Activated T-cell treated with anti-CD3 and anti-CD28 coated beads, Interleukin-2, amount 50 U/mL, for 4 hours (primary cell): ENCODE measurements at regions not wholly inside any gene's neighbourhood (a gene's known extent, or its start where the extent isn't known, plus 50 kb on each side); places are given as distances from the start of the nearest gene placed in this dataset.
"Not testable (repeated sequence)": the region's sequence is repeated elsewhere in the genome, so short reads cannot be mapped to it uniquely, and the experiment has no call there.

ENCODE experiments used
- ATAC-seq, 2 donors: fragments of 200-7000 bp; cut with Tn5 transposase; one replicate each; pipeline ENCODE4 v1.10.0; 2021
- DNase-seq: peaks from one replicate; pipeline ENCODE4 v3.0.0-alpha.2; 2020
- H3K27me3 Mint-ChIP-seq: one replicate; pipeline ENCODE4 v1.8.0; 2021; ENCODE audit warnings: low read depth, mixed read lengths
- H3K36me3 Mint-ChIP-seq: one replicate; pipeline ENCODE4 v1.8.0; 2022; ENCODE audit warnings: mixed read lengths; ENCODE audit not compliant: insufficient read depth
- H3K4me1 Mint-ChIP-seq: one replicate; pipeline ENCODE4 v1.8.0; 2021; ENCODE audit warnings: low read depth, mixed read lengths
- H3K4me3 Mint-ChIP-seq: one replicate; pipeline ENCODE4 v1.8.0; 2021; ENCODE audit warnings: mild to moderate bottlenecking, moderate library complexity, mixed read lengths
- H3K9me3 Mint-ChIP-seq: one replicate; pipeline ENCODE4 v1.8.0; 2021; ENCODE audit warnings: mixed read lengths

DNA sequence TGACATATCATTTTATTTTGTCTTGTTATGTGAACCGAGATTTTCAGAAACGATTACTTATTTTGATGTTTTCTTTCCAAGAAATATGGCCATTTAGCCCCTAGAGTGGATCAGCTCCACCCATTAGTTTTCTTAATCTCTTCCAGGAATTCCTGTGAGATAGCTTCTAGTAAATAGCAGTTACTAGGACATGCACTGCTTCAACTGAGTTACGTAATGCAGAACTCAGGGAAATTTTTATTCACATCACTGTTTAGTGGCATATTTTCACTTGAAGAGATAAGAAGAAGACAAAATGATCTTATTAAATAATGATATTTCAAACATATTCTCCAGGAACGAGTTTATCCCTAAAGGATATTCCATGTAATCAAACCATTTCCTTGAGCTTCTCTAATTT is 573.5 kb upstream of the CNTNAP5 start:
- no peak for ATAC-seq
- no peak overlapping the region for H3K4me3 Mint-ChIP-seq
- no peaks in the 10 kb centered on the region for H3K36me3 Mint-ChIP-seq
- H3K27me3 Mint-ChIP-seq: no peaks in the 10 kb centered on the region
- H3K4me1 Mint-ChIP-seq: no peaks in the 10 kb centered on the region
- DNase-seq: no peak
- peaks cover 21% of the 10 kb centered on the region for H3K9me3 Mint-ChIP-seq

GRCh38 chr2:123453046-123453700 is 571.9 kb upstream of the CNTNAP5 start:
- DNase-seq (no peak), ATAC-seq (no peak)
- no peak overlapping the region for H3K4me3 Mint-ChIP-seq
- no peaks in the 10 kb centered on the region for H3K36me3 Mint-ChIP-seq
- H3K27me3 Mint-ChIP-seq: no peaks in the 10 kb centered on the region
- peaks cover 17% of the 10 kb centered on the region for H3K9me3 Mint-ChIP-seq
- H3K4me1 Mint-ChIP-seq: no peaks in the 10 kb centered on the region

DNA sequence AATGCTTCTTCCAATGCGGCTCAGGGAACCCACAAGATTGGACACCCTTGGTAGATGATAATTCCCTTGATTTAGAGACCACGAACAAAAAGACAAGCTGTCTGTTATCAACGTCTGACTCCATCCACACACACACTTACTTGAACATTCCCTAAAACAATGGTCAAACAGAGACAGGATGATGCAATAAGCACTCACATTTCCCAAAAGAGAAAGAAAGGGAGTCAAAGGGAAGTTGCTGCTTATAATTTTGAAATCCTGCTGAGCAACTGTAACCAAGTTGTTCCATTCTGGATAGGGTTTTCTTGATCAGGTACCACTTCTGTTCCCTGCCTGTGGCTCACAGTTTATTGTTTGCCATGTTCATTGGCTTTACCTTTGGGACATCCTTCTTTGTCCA is 571.3 kb upstream of the CNTNAP5 start:
- H3K9me3 Mint-ChIP-seq: peaks cover 17% of the 10 kb centered on the region
- no peak for DNase-seq

DNA sequence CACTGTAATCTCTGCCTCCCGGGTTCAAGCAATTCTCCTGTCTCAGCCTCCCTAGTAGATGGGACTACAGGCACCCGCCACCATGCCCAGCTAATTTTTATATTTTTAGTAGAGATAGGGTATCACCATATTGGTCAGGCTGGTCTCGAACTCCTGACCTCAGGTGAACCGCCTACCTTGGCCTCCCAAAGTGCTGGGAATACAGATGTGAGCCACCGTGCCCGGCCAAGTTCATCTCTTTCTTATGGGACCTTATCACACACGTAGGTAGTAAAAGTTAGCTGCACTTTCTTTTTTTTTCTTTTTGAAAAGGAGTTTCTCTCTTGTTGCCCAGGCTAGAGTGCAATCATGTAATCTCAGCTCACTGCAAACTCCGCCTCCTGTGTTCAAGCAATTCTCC is 569.9 kb upstream of the CNTNAP5 start:
- peaks cover 19% of the 10 kb centered on the region for H3K9me3 Mint-ChIP-seq
- not testable (repeated sequence) for DNase-seq, H3K36me3 Mint-ChIP-seq, ATAC-seq, H3K4me1 Mint-ChIP-seq, H3K4me3 Mint-ChIP-seq, H3K27me3 Mint-ChIP-seq

More for the DNA sequence above, 571.3 kb upstream of the CNTNAP5 start:
- H3K4me3 Mint-ChIP-seq: no peak overlapping the region
- H3K27me3 Mint-ChIP-seq: no peaks in the 10 kb centered on the region
- ATAC-seq: no peak
- no peaks in the 10 kb centered on the region for H3K36me3 Mint-ChIP-seq
- H3K4me1 Mint-ChIP-seq: no peaks in the 10 kb centered on the region

DNA sequence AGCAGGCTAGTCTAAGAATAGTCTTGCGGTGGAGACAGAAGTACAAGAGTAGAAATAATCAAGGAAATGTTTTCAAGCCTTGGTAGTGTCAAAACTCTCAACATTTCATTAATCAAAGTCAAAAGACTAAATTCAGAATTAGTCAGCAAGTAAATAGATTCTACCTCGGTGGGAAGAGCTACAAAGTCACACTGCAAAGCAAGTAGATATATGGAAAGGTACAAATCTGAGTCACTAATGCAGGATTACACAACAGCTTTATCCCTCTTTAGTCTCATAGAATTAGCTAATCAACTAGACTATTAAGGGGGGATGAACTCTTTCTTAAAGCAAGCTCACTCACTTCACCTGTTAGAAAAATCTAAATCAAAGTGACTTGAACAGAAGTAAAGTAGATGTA is 568.7 kb upstream of the CNTNAP5 start:
- DNase-seq (no peak), ATAC-seq (no peak)
- peaks cover 19% of the 10 kb centered on the region for H3K9me3 Mint-ChIP-seq
- H3K36me3 Mint-ChIP-seq: no peaks in the 10 kb centered on the region
- no peaks in the 10 kb centered on the region for H3K27me3 Mint-ChIP-seq
- no peaks in the 10 kb centered on the region for H3K4me1 Mint-ChIP-seq
- no peak overlapping the region for H3K4me3 Mint-ChIP-seq

DNA sequence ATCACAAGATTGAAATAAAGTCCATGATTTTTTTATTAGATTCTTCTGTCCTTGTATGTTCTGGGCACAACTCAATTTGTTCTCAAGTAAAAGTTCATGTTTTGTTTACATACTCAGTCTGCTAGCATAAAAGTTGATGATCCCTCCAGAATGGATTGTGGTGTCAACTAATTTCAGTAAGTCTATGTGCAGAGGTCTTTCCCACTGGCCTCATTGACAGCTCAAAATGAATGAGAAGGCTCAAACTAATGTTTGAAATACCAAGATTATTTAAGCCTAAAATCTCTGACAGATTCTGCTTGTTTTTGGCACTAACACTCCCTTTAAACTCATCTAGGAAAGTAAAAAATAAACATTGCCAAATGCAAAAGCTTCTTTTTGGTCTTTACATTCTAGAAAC is 561.2 kb upstream of the CNTNAP5 start:
- Mint-ChIP-seq H3K36me3 (no peaks in the 10 kb centered on the region), H3K4me1 (no peaks in the 10 kb centered on the region), H3K4me3 (no peak overlapping the region), H3K9me3 (peaks cover 22% of the 10 kb centered on the region), H3K27me3 (no peaks in the 10 kb centered on the region)
- ATAC-seq (no peak), DNase-seq (no peak)

GRCh38 chr2:123468071-123468470 is 557.0 kb upstream of the CNTNAP5 start:
- DNase-seq (no peak), ATAC-seq (no peak)
- Mint-ChIP-seq H3K4me3 (no peak overlapping the region), H3K9me3 (peaks cover 18% of the 10 kb centered on the region), H3K27me3 (no peaks in the 10 kb centered on the region), H3K4me1 (no peaks in the 10 kb centered on the region), H3K36me3 (no peaks in the 10 kb centered on the region)

GRCh38 chr2:123481406-123481805 is 543.7 kb upstream of the CNTNAP5 start:
- DNase-seq (no peak), ATAC-seq (no peak)
- Mint-ChIP-seq H3K4me3 (no peak overlapping the region), H3K27me3 (no peaks in the 10 kb centered on the region), H3K9me3 (peaks cover 14% of the 10 kb centered on the region), H3K36me3 (no peaks in the 10 kb centered on the region), H3K4me1 (no peaks in the 10 kb centered on the region)

- no peak for ATAC-seq
These were observed 540.0 kb upstream of the CNTNAP5 start for GRCh38 chr2:123485056-123485455.

GRCh38 chr2:123493687-123494086 is 531.4 kb upstream of the CNTNAP5 start:
- H3K27me3 Mint-ChIP-seq: no peaks in the 10 kb centered on the region
- ATAC-seq (no peak), DNase-seq (no peak)
- no peaks in the 10 kb centered on the region for H3K36me3 Mint-ChIP-seq
- no peaks in the 10 kb centered on the region for H3K4me1 Mint-ChIP-seq
- H3K4me3 Mint-ChIP-seq: no peak overlapping the region
- H3K9me3 Mint-ChIP-seq: peaks cover 3% of the 10 kb centered on the region

More at GRCh38 chr2:123485056-123485455, 540.0 kb upstream of the CNTNAP5 start:
- Mint-ChIP-seq H3K36me3 (no peaks in the 10 kb centered on the region), H3K4me1 (no peaks in the 10 kb centered on the region), H3K9me3 (peaks cover 17% of the 10 kb centered on the region), H3K4me3 (no peak overlapping the region), H3K27me3 (no peaks in the 10 kb centered on the region)
- DNase-seq: no peak

- H3K9me3 Mint-ChIP-seq: peaks cover 3% of the 10 kb centered on the region
- no peak for DNase-seq
- H3K4me1 Mint-ChIP-seq: no peaks in the 10 kb centered on the region
- no peak overlapping the region for H3K4me3 Mint-ChIP-seq
- ATAC-seq: no peak
- no peaks in the 10 kb centered on the region for H3K27me3 Mint-ChIP-seq
- no peaks in the 10 kb centered on the region for H3K36me3 Mint-ChIP-seq
These were observed 529.8 kb upstream of the CNTNAP5 start for GRCh38 chr2:123495241-123495640.

- ATAC-seq (no peak), DNase-seq (no peak)
- Mint-ChIP-seq H3K9me3 (peaks cover 3% of the 10 kb centered on the region), H3K4me3 (no peak overlapping the region), H3K36me3 (no peaks in the 10 kb centered on the region), H3K4me1 (no peaks in the 10 kb centered on the region), H3K27me3 (no peaks in the 10 kb centered on the region)
These were observed 524.7 kb upstream of the CNTNAP5 start for GRCh38 chr2:123500346-123500745.

DNA sequence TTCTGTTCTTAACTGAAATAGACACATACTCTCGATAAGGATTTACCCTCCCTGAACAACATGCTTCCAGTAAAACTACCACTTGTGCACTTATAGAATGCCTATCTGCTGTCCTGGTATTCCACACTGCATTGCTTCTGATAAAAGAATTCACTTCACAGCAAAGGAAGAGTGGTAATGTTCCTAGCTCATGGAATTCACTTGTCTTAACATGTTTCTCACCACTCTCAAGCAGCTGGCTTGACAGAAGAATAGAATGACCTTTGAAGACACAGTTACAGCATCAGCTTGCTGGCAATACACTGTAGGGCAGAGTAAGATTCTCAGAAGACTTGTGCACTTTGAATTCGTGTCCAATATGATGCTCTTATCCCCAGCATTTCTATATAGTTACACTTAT is 524.1 kb upstream of the CNTNAP5 start:
- ATAC-seq: no peak
- H3K4me1 Mint-ChIP-seq: no peaks in the 10 kb centered on the region
- no peak overlapping the region for H3K4me3 Mint-ChIP-seq
- no peak for DNase-seq
- peaks cover 3% of the 10 kb centered on the region for H3K9me3 Mint-ChIP-seq
- H3K36me3 Mint-ChIP-seq: no peaks in the 10 kb centered on the region
- H3K27me3 Mint-ChIP-seq: no peaks in the 10 kb centered on the region

DNA sequence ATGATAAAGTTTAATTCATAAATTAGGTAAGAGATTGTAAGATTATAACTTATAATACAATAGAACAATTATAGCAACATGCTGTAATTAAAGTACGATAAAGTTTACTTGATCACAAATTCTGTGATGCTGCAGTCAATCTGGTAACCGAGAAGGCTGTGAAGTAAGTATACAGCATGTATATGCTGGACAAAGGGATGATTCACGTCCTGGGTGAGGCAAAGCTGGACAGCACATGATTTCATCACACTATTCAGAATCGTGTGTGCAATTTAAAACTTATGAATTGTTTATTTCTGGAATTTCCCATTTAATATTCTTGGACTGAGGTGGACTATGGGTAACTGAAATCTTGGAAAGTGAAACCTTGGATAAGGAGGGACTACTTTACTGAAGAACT is 522.2 kb upstream of the CNTNAP5 start:
- Mint-ChIP-seq H3K4me1 (no peaks in the 10 kb centered on the region), H3K9me3 (no peaks in the 10 kb centered on the region), H3K4me3 (no peak overlapping the region), H3K36me3 (no peaks in the 10 kb centered on the region), H3K27me3 (no peaks in the 10 kb centered on the region)
- ATAC-seq (no peak), DNase-seq (no peak)

DNA sequence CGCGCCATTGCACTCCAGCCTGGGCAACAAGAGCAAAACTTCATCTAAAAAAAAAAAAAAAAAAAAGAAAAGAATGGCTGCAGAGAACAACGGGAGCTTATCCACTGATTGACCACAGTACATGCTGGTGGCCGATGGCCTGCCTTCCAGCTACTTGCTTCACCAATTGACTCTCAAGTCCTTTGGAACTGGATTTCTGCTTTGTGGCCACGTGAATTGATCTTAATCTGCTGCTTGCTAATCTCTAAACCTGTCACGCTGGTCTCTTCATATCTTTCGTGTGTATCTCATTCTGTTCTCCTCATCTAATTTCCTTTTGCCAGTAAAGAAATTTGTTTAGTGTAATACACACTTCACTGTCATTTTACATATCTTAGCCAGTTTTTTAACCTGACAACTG is 512.5 kb upstream of the CNTNAP5 start:
- Mint-ChIP-seq H3K4me1 (no peaks in the 10 kb centered on the region), H3K27me3 (no peaks in the 10 kb centered on the region), H3K4me3 (no peak overlapping the region), H3K9me3 (peaks cover 4% of the 10 kb centered on the region), H3K36me3 (no peaks in the 10 kb centered on the region)
- DNase-seq: no peak
- ATAC-seq: no peak

DNA sequence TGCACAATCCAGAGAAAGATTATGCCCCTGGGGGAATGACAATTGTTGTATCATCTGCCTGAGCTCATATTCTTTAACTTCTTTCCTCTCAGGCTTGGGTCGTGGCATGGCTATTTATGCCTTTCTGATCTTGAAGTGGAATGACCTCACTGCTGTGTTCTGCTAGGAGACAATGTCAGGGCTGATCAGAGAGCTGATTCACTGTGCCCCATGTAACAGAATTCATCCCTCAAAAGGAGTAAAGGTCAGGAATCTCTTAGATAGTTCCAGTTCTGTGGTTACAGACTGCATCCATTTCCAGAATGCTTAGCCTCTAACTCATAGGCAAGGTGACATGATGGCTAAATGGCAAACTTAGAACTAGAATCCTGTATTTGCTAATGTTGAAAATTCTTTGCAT is 511.7 kb upstream of the CNTNAP5 start:
- no peaks in the 10 kb centered on the region for H3K36me3 Mint-ChIP-seq
- no peak overlapping the region for H3K4me3 Mint-ChIP-seq
- DNase-seq: no peak
- peaks cover 4% of the 10 kb centered on the region for H3K9me3 Mint-ChIP-seq
- H3K4me1 Mint-ChIP-seq: no peaks in the 10 kb centered on the region
- H3K27me3 Mint-ChIP-seq: no peaks in the 10 kb centered on the region
- no peak for ATAC-seq
